ENCODE measurements at regions not wholly inside any gene's neighbourhood (a gene's known extent, or its start where the extent isn't known, plus 50 kb on each side); places are given as distances from the start of the nearest gene placed in this dataset.

- DNase-seq, result no peak
These were observed 614.8 kb downstream of the PCDH18 start for GRCh38 chr4:136917312-136918110.

- no peak for DNase-seq
These were observed 622.7 kb downstream of the PCDH18 start for GRCh38 chr4:136909626-136910025.

- DNase-seq, result no peak
These were observed 624.2 kb downstream of the PCDH18 start for GRCh38 chr4:136908122-136908521.

GRCh38 chr4:136900696-136901095 lies 631.6 kb downstream of the PCDH18 start:
- DNase-seq, result no peak

GRCh38 chr4:136898590-136899248 lies 633.6 kb downstream of the PCDH18 start:
- no peak for DNase-seq

GRCh38 chr4:136893573-136893972 lies 638.7 kb downstream of the PCDH18 start:
- DNase-seq, result no peak

GRCh38 chr4:136881666-136882065 lies 650.6 kb downstream of the PCDH18 start:
- no peak for DNase-seq

GRCh38 chr4:136873555-136873954 lies 658.7 kb downstream of the PCDH18 start:
- no peak for DNase-seq

GRCh38 chr4:136867465-136867864 lies 664.8 kb downstream of the PCDH18 start:
- DNase-seq, result no peak

GRCh38 chr4:136865526-136865925 lies 666.8 kb downstream of the PCDH18 start:
- DNase-seq, result no peak

- DNase-seq, result peak; percentile 2
These were observed 667.6 kb downstream of the PCDH18 start for GRCh38 chr4:136864604-136865185.

GRCh38 chr4:136863756-136864155 lies 668.5 kb downstream of the PCDH18 start:
- DNase-seq, result no peak

- no peak for DNase-seq
These were observed 669.6 kb downstream of the PCDH18 start for GRCh38 chr4:136862653-136863052.

GRCh38 chr4:136861091-136861490 lies 671.2 kb downstream of the PCDH18 start:
- DNase-seq, result no peak

- DNase-seq, result no peak
These were observed 673.4 kb downstream of the PCDH18 start for GRCh38 chr4:136858903-136859302.

- no peak for DNase-seq
These were observed 676.4 kb downstream of the PCDH18 start for GRCh38 chr4:136855886-136856285.

- DNase-seq, result no peak
These were observed 681.8 kb downstream of the PCDH18 start for GRCh38 chr4:136850446-136850845.

GRCh38 chr4:136847881-136848621 lies 684.2 kb downstream of the PCDH18 start:
- no peak for DNase-seq

GRCh38 chr4:136841526-136841925 lies 690.8 kb downstream of the PCDH18 start:
- no peak for DNase-seq

GRCh38 chr4:136838607-136839006 lies 693.7 kb downstream of the PCDH18 start:
- DNase-seq, result no peak

GRCh38 chr4:136831553-136831952 lies 700.7 kb downstream of the PCDH18 start:
- DNase-seq, result no peak

- DNase-seq, result no peak
These were observed 703.0 kb downstream of the PCDH18 start for GRCh38 chr4:136829280-136829679.

- no peak for DNase-seq
These were observed 709.3 kb downstream of the PCDH18 start for GRCh38 chr4:136823020-136823419.
